GM23338 (cell line): ENCODE measurements at regions not wholly inside any gene's neighbourhood (a gene's known extent, or its start where the extent isn't known, plus 50 kb on each side); places are given as distances from the start of the nearest gene placed in this dataset.

Experiments
- ATAC-seq: fragments of 200-7000 bp; cut with Tn5 transposase; 3 replicates; pipeline ENCODE4 v1.9.1; 2020
- DNase-seq: peaks from one replicate; pipeline ENCODE4 v3.0.0-alpha.2; 2015; ENCODE audit warnings: low spot score
- H2AFZ ChIP-seq: fragments of 200-600 bp; sonication (generic); 2 replicates; pipeline ENCODE4 v1.8.0; 2016; ENCODE audit warnings: antibody characterized with exemption, mild to moderate bottlenecking, moderate library complexity
- H3F3A ChIP-seq: fragments of 200-600 bp; sonication (generic); replicated peaks from 2 replicates; pipeline ENCODE4 v1.8.0; 2017; ENCODE audit warnings: antibody characterized with exemption, mixed run types, low read depth
- H3K27ac ChIP-seq: fragments of 200-600 bp; sonication (generic); 2 replicates; pipeline ENCODE4 v1.6.1; 2016; ENCODE audit warnings: low read depth
- H3K27me3 ChIP-seq: fragments of 200-600 bp; sonication (generic); 2 replicates; pipeline ENCODE4 v1.8.0; 2016; ENCODE audit warnings: mild to moderate bottlenecking, mixed run types, moderate library complexity; ENCODE audit not compliant: insufficient read depth
- H3K36me3 ChIP-seq: fragments of 200-600 bp; sonication (generic); 2 replicates; pipeline ENCODE4 v1.8.0; 2016; ENCODE audit warnings: mild to moderate bottlenecking; ENCODE audit not compliant: insufficient read depth
- H3K4me1 ChIP-seq: fragments of 200-600 bp; sonication (generic); 2 replicates; pipeline ENCODE4 v1.8.0; 2016; ENCODE audit warnings: mild to moderate bottlenecking, moderate library complexity; ENCODE audit not compliant: insufficient read depth
- H3K4me2 ChIP-seq: fragments of 200-600 bp; sonication (generic); 2 replicates; pipeline ENCODE4 v1.7.1; 2017; ENCODE audit warnings: mixed run types
- H3K4me3 ChIP-seq: fragments of 200-600 bp; sonication (generic); 2 replicates; pipeline ENCODE4 v1.6.1; 2016; ENCODE audit warnings: mixed run types
- H3K79me2 ChIP-seq: fragments of 200-600 bp; sonication (generic); replicated peaks from 2 replicates; pipeline ENCODE4 v1.8.0; 2017; ENCODE audit warnings: mild to moderate bottlenecking; ENCODE audit not compliant: insufficient read depth
- H3K9me2 ChIP-seq: fragments of 200-600 bp; sonication (generic); 2 replicates; pipeline ENCODE4 v1.8.0; 2017; ENCODE audit not compliant: insufficient read depth
- H4K20me1 ChIP-seq: fragments of 200-600 bp; sonication (generic); replicated peaks from 2 replicates; pipeline ENCODE4 v1.8.0; 2017; ENCODE audit warnings: mild to moderate bottlenecking; ENCODE audit not compliant: insufficient read depth
- H3K27ac Mint-ChIP-seq: 2 replicates; pipeline ENCODE4 v1.8.0; 2020; ENCODE audit warnings: inconsistent platforms, mild to moderate bottlenecking, moderate library complexity, mixed read lengths
- H3K27me3 Mint-ChIP-seq: 3 replicates; pipeline ENCODE4 v1.8.0; 2022; ENCODE audit warnings: low read depth, mild to moderate bottlenecking, moderate library complexity, mixed read lengths, inconsistent platforms; ENCODE audit not compliant: insufficient read depth, poor library complexity
- H3K36me3 Mint-ChIP-seq: 3 replicates; pipeline ENCODE4 v1.8.0; 2021; ENCODE audit warnings: low read depth, mild to moderate bottlenecking, inconsistent platforms, moderate library complexity, mixed read lengths
- H3K4me1 Mint-ChIP-seq: 3 replicates; pipeline ENCODE4 v1.8.0; 2020; ENCODE audit warnings: mild to moderate bottlenecking, inconsistent platforms, mixed read lengths
- H3K4me3 Mint-ChIP-seq: 3 replicates; pipeline ENCODE4 v1.8.0; 2021; ENCODE audit warnings: moderate library complexity, mild to moderate bottlenecking, inconsistent platforms, mixed read lengths
- H3K9me3 Mint-ChIP-seq: 3 replicates; pipeline ENCODE4 v1.8.0; 2020; ENCODE audit warnings: moderate library complexity, mild to moderate bottlenecking, inconsistent platforms, mixed read lengths
- CREB1 ChIP-seq: fragments of 250-450 bp; sonication (Bioruptor Pico); IDR thresholded peaks from 2 replicates; pipeline ENCODE4 v1.5.0; 2020; ENCODE audit warnings: low read depth, mild to moderate bottlenecking, moderate library complexity
- EZH2phosphoT487 ChIP-seq: fragments of 200-600 bp; sonication (generic); IDR thresholded peaks from one replicate; pipeline ENCODE4 v1.8.1; 2018; ENCODE audit warnings: antibody characterized with exemption; ENCODE audit not compliant: unreplicated experiment
- JUNB ChIP-seq: IDR thresholded peaks from one replicate; pipeline ENCODE4 v1.6.1; 2016; ENCODE audit warnings: antibody characterized with exemption; ENCODE audit not compliant: unreplicated experiment
- NANOG ChIP-seq: IDR thresholded peaks from 2 replicates; pipeline ENCODE4 v1.6.1; 2016; ENCODE audit warnings: antibody characterized with exemption, borderline replicate concordance
- POLR2AphosphoS5 ChIP-seq: IDR thresholded peaks from 2 replicates; pipeline ENCODE4 v1.6.1; 2016; ENCODE audit warnings: antibody characterized with exemption, low read depth
- ZNF114 ChIP-seq: fragments of 250-450 bp; sonication (Bioruptor Pico); IDR thresholded peaks from 2 replicates; pipeline ENCODE4 v1.5.0; 2020; ENCODE audit warnings: mild to moderate bottlenecking, moderate library complexity
- ZNF331 ChIP-seq: fragments of 250-450 bp; sonication (Bioruptor Pico); IDR thresholded peaks from 2 replicates; pipeline ENCODE4 v1.5.0; 2020; ENCODE audit warnings: low read depth, mild to moderate bottlenecking, moderate library complexity
- TF ChIP-seq, protein P1 (sequence below): fragments of 250-450 bp; sonication (Bioruptor Pico); IDR thresholded peaks from 2 replicates; pipeline ENCODE4 v1.5.0; 2020; ENCODE audit warnings: mild to moderate bottlenecking, moderate library complexity

DNA sequence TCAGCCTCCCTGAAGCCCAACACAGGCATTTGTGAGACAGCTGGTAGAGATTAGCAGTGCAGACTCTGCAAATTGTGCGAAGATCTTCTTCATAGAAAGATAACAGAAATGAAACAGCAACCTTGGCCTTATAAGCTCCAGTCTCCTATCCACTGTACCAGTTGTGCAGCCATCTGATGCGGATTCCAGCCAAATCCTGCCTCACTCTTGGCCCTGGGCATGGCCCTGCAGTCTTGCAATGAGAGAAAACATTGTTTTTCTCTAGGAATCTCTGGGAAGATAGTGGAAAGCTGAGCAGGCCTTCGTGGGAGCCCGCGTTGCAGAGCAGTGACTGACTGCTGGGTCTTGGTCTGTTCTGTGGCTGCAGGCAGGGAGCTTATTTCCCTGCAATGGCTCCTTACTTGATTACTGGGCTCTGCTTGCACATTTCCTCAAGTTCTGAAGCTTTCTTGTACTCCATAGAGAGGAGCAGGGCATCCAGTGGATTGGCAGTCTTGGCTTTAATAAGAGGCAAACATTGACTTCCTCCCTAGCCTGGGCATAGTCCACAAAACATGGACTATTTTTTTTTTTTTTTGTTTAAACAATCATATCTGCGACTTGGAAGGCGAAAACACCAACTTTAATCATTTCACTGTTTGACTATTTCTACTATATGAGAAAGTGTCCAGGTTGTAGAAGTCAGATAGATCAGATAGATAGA is 193.0 kb downstream of the ACTR3 start:
- Histone ChIP-seq H3K4me1 (no peaks in the 10 kb centered on the region), H3K36me3 (no peaks in the 10 kb centered on the region; the same call in 1 of the 2 replicates), H3K9me2 (no peaks in the 10 kb centered on the region), H3F3A (no peaks in the 10 kb centered on the region), H3K27me3 (no peaks in the 10 kb centered on the region), H3K4me2 (no peak overlapping the region), H3K79me2 (no peaks in the 10 kb centered on the region), H3K27ac (no peak overlapping the region), H4K20me1 (no peaks in the 10 kb centered on the region), H2AFZ (no peak overlapping the region), H3K4me3 (no peak overlapping the region)
- DNase-seq (no peak), ATAC-seq (no peak)
- no peaks in the 10 kb centered on the region for H3K4me1 Mint-ChIP-seq
- no peaks in the 10 kb centered on the region for H3K36me3 Mint-ChIP-seq
- H3K27me3 Mint-ChIP-seq: no peaks in the 10 kb centered on the region
- H3K4me3 Mint-ChIP-seq: no peak overlapping the region
- TF ChIP-seq ZNF114 (CRISPR knock-in tag) (no peak), JUNB (no peak), ZNF331 (CRISPR knock-in tag) (no peak), POLR2AphosphoS5 (no peak), NANOG (no peak)
- H3K27ac Mint-ChIP-seq: no peak overlapping the region
- peaks cover 46% of the 10 kb centered on the region for H3K9me3 Mint-ChIP-seq

DNA sequence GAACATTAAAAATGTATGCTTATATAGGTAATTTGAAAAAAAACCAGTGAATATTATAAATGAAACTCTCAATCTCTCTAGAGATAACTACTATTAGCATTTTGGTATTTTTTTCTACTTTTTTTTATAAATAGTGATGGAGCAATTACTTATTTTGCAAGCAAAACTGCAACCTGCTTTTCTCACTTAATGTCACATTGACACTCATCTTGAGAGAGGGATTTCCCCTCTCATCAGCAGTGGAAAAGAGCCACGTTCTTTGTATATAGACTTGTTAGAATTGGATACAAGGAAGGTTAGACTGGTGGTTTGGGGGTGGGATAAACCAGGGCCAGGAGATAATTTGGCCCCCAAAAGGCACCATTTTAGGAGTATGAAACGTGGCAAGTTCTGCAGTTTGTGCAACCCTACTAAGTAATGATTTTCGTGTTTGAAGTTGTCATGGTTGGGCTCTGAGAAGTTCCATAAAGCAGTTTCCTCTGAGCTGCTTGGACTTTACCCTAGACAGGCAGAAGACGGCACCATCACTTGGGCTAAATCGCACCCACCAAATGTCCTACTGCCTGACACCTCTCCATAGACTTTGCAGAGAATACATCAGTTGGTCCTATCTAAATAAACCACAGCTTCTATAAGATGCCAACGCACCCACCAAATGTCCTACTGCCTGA is 194.0 kb downstream of the ACTR3 start:
- H3K27ac ChIP-seq: no peak overlapping the region
- DNase-seq: no peak
- H3K9me3 Mint-ChIP-seq: peaks cover 44% of the 10 kb centered on the region
- peaks cover 1% of the 10 kb centered on the region for H3K27me3 Mint-ChIP-seq
- H3K4me1 Mint-ChIP-seq: no peaks in the 10 kb centered on the region
- no peak for ATAC-seq
- TF ChIP-seq JUNB: no peak
- TF ChIP-seq CREB1: no peak
- TF ChIP-seq ZNF114 (CRISPR knock-in tag): no peak
- no peaks in the 10 kb centered on the region for H4K20me1 ChIP-seq
- H2AFZ ChIP-seq: no peak overlapping the region
- no peak overlapping the region for H3K27ac Mint-ChIP-seq
- H3K9me2 ChIP-seq: no peaks in the 10 kb centered on the region
- no peaks in the 10 kb centered on the region for H3K27me3 ChIP-seq
- no peak overlapping the region for H3K4me3 ChIP-seq
- H3F3A ChIP-seq: no peaks in the 10 kb centered on the region
- H3K4me3 Mint-ChIP-seq: no peak overlapping the region
- no peaks in the 10 kb centered on the region for H3K36me3 Mint-ChIP-seq
- no peaks in the 10 kb centered on the region for H3K4me1 ChIP-seq
- H3K4me2 ChIP-seq: no peak overlapping the region
- no peaks in the 10 kb centered on the region for H3K79me2 ChIP-seq
- no peaks in the 10 kb centered on the region; the same call in 1 of the 2 replicates for H3K36me3 ChIP-seq

DNA sequence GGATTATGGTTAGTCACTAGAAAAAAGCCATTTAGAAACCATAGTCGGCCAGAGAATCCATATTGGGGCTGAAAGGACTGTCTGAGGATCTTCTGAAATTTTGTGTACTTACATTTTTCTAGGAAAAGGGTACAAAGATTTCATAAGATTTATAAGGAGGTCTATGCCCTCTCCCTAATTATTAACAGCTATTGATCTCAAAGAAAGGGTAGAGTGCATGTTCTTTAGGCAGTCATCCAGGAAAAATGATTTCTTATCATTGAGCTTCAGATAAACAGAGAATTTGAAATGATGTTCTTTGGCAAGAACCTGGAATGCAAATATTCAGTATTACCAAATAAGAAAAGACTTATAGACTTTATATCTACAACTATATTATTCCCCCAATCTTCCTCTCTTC is 195.3 kb downstream of the ACTR3 start:
- no peaks in the 10 kb centered on the region for H4K20me1 ChIP-seq
- H2AFZ ChIP-seq: no peak overlapping the region
- H3K36me3 ChIP-seq: no peaks in the 10 kb centered on the region
- H3K4me3 Mint-ChIP-seq: no peak overlapping the region
- H3K27me3 ChIP-seq: no peaks in the 10 kb centered on the region
- H3K27ac Mint-ChIP-seq: no peak overlapping the region
- H3K79me2 ChIP-seq: no peaks in the 10 kb centered on the region
- DNase-seq (no peak), ATAC-seq (no peak)
- no peaks in the 10 kb centered on the region for H3K4me1 ChIP-seq
- H3K27ac ChIP-seq: no peak overlapping the region
- H3K4me2 ChIP-seq: no peak overlapping the region
- H3K36me3 Mint-ChIP-seq: no peaks in the 10 kb centered on the region
- no peaks in the 10 kb centered on the region for H3K9me2 ChIP-seq
- H3K9me3 Mint-ChIP-seq: peaks cover 47% of the 10 kb centered on the region
- H3K27me3 Mint-ChIP-seq: peaks cover 1% of the 10 kb centered on the region
- no peaks in the 10 kb centered on the region for H3F3A ChIP-seq
- H3K4me3 ChIP-seq: no peak overlapping the region
- no peaks in the 10 kb centered on the region for H3K4me1 Mint-ChIP-seq
- TF ChIP-seq CREB1 (no peak), EZH2phosphoT487 (no peak), ZNF331 (CRISPR knock-in tag) (no peak)
- TF ChIP-seq, protein P1, sequence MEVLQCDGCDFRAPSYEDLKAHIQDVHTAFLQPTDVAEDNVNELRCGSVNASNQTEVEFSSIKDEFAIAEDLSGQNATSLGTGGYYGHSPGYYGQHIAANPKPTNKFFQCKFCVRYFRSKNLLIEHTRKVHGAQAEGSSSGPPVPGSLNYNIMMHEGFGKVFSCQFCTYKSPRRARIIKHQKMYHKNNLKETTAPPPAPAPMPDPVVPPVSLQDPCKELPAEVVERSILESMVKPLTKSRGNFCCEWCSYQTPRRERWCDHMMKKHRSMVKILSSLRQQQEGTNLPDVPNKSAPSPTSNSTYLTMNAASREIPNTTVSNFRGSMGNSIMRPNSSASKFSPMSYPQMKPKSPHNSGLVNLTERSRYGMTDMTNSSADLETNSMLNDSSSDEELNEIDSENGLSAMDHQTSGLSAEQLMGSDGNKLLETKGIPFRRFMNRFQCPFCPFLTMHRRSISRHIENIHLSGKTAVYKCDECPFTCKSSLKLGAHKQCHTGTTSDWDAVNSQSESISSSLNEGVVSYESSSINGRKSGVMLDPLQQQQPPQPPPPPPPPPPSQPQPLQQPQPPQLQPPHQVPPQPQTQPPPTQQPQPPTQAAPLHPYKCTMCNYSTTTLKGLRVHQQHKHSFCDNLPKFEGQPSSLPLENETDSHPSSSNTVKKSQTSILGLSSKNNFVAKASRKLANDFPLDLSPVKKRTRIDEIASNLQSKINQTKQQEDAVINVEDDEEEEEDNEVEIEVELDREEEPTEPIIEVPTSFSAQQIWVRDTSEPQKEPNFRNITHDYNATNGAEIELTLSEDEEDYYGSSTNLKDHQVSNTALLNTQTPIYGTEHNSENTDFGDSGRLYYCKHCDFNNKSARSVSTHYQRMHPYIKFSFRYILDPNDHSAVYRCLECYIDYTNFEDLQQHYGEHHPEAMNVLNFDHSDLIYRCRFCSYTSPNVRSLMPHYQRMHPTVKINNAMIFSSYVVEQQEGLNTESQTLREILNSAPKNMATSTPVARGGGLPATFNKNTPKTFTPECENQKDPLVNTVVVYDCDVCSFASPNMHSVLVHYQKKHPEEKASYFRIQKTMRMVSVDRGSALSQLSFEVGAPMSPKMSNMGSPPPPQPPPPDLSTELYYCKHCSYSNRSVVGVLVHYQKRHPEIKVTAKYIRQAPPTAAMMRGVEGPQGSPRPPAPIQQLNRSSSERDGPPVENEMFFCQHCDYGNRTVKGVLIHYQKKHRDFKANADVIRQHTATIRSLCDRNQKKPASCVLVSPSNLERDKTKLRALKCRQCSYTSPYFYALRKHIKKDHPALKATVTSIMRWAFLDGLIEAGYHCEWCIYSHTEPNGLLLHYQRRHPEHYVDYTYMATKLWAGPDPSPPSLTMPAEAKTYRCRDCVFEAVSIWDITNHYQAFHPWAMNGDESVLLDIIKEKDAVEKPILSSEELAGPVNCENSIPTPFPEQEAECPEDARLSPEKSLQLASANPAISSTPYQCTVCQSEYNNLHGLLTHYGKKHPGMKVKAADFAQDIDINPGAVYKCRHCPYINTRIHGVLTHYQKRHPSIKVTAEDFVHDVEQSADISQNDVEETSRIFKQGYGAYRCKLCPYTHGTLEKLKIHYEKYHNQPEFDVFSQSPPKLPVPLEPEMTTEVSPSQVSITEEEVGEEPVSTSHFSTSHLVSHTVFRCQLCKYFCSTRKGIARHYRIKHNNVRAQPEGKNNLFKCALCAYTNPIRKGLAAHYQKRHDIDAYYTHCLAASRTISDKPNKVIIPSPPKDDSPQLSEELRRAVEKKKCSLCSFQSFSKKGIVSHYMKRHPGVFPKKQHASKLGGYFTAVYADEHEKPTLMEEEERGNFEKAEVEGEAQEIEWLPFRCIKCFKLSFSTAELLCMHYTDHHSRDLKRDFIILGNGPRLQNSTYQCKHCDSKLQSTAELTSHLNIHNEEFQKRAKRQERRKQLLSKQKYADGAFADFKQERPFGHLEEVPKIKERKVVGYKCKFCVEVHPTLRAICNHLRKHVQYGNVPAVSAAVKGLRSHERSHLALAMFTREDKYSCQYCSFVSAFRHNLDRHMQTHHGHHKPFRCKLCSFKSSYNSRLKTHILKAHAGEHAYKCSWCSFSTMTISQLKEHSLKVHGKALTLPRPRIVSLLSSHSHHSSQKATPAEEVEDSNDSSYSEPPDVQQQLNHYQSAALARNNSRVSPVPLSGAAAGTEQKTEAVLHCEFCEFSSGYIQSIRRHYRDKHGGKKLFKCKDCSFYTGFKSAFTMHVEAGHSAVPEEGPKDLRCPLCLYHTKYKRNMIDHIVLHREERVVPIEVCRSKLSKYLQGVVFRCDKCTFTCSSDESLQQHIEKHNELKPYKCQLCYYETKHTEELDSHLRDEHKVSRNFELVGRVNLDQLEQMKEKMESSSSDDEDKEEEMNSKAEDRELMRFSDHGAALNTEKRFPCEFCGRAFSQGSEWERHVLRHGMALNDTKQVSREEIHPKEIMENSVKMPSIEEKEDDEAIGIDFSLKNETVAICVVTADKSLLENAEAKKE: no peak
